ENCODE measurements at regions not wholly inside any gene's neighbourhood (a gene's known extent, or its start where the extent isn't known, plus 50 kb on each side); places are given as distances from the start of the nearest gene placed in this dataset.
"Not testable (repeated sequence)": the region's sequence is repeated elsewhere in the genome, so short reads cannot be mapped to it uniquely, and the experiment has no call there.

GRCh38 chr11:22522225-22522624, 103.4 kb downstream of the FANCF start:
- no peak for DNase-seq (ENCODE audit: low read depth)
- no peak overlapping the region for H3K4me3 ChIP-seq (ENCODE audit: low read depth, low read length)
- in situ Hi-C loops (cut with HindIII; ENCODE audit: low sequenced_read_pairs): no loop called here
- no peak for TF ChIP-seq CTCF (IDR thresholded peaks at IDR 0.05; ENCODE audit: low read depth, low read length, missing control alignments)

- TF ChIP-seq CTCF (IDR thresholded peaks at IDR 0.05; ENCODE audit: low read depth, low read length, missing control alignments): no peak
- H3K4me3 ChIP-seq (ENCODE audit: low read depth, low read length): no peak overlapping the region
- peak; percentile 59 for DNase-seq (ENCODE audit: low read depth)
- in situ Hi-C loops (cut with HindIII; ENCODE audit: low sequenced_read_pairs): no loop called here
Measured at GRCh38 chr11:22521226-22521625, 104.4 kb downstream of the FANCF start.

- TF ChIP-seq CTCF (IDR thresholded peaks at IDR 0.05; ENCODE audit: low read depth, low read length, missing control alignments): no peak
- no peak for DNase-seq (ENCODE audit: low read depth)
- H3K4me3 ChIP-seq (ENCODE audit: low read depth, low read length): no peak overlapping the region
- in situ Hi-C loops (cut with HindIII; ENCODE audit: low sequenced_read_pairs): no loop called here
Measured at GRCh38 chr11:22520521-22520920, 105.1 kb downstream of the FANCF start.

GRCh38 chr11:22518344-22518743, 107.3 kb downstream of the FANCF start:
- in situ Hi-C loops (cut with HindIII; ENCODE audit: low sequenced_read_pairs); H3K4me3 ChIP-seq (ENCODE audit: low read depth, low read length); DNase-seq (ENCODE audit: low read depth): not testable (repeated sequence)

- no peak for TF ChIP-seq CTCF (IDR thresholded peaks at IDR 0.05; ENCODE audit: low read depth, low read length, missing control alignments)
- DNase-seq (ENCODE audit: low read depth): no peak
- in situ Hi-C loops (cut with HindIII; ENCODE audit: low sequenced_read_pairs): no loop called here
- no peak overlapping the region for H3K4me3 ChIP-seq (ENCODE audit: low read depth, low read length)
Measured at GRCh38 chr11:22516111-22516510, 109.5 kb downstream of the FANCF start.

GRCh38 chr11:22512457-22512856, 113.2 kb downstream of the FANCF start:
- DNase-seq (ENCODE audit: low read depth): no peak
- in situ Hi-C loops (cut with HindIII; ENCODE audit: low sequenced_read_pairs): no loop called here
- TF ChIP-seq CTCF (IDR thresholded peaks at IDR 0.05; ENCODE audit: low read depth, low read length, missing control alignments): no peak
- no peak overlapping the region for H3K4me3 ChIP-seq (ENCODE audit: low read depth, low read length)

GRCh38 chr11:22510741-22511140, 114.9 kb downstream of the FANCF start:
- peak; percentile 23 for DNase-seq (ENCODE audit: low read depth)
- in situ Hi-C loops (cut with HindIII; ENCODE audit: low sequenced_read_pairs): no loop called here
- TF ChIP-seq CTCF (IDR thresholded peaks at IDR 0.05; ENCODE audit: low read depth, low read length, missing control alignments): no peak
- H3K4me3 ChIP-seq (ENCODE audit: low read depth, low read length): no peak overlapping the region
